ENCODE measurements at regions not wholly inside any gene's neighbourhood (a gene's known extent, or its start where the extent isn't known, plus 50 kb on each side); places are given as distances from the start of the nearest gene placed in this dataset.

DNA sequence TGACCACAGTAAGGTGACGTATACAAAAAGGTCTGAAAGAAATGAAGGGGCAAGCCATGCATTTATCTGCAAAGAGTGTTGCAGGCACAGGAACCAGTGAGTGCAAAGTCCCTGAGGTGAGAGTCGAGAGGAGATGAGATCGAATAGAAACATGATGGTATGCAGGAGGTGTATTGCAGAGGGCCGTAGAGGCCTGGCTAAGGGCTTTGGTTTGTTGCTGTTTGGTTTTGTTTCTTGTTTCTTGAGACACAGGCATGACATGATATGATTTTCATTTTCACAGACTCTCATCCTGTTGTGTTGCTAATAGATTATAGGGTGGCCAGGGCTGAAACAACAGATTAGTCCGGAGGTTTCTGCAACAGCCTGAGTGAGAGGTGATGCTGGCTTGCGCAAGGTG is 80.4 kb downstream of the HSPH1 start:
- TF ChIP-seq, protein P1, sequence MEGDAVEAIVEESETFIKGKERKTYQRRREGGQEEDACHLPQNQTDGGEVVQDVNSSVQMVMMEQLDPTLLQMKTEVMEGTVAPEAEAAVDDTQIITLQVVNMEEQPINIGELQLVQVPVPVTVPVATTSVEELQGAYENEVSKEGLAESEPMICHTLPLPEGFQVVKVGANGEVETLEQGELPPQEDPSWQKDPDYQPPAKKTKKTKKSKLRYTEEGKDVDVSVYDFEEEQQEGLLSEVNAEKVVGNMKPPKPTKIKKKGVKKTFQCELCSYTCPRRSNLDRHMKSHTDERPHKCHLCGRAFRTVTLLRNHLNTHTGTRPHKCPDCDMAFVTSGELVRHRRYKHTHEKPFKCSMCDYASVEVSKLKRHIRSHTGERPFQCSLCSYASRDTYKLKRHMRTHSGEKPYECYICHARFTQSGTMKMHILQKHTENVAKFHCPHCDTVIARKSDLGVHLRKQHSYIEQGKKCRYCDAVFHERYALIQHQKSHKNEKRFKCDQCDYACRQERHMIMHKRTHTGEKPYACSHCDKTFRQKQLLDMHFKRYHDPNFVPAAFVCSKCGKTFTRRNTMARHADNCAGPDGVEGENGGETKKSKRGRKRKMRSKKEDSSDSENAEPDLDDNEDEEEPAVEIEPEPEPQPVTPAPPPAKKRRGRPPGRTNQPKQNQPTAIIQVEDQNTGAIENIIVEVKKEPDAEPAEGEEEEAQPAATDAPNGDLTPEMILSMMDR (IDR thresholded peaks at IDR 0.05; ENCODE audit: low read depth, low read length, missing control alignments): no peak
- in situ Hi-C loops (cut with HindIII; ENCODE audit: low sequenced_read_pairs): no loop called here
- no peak overlapping the region for H3K4me3 ChIP-seq (ENCODE audit: low read depth, low read length)
- no peak for DNase-seq (ENCODE audit: low read depth)

DNA sequence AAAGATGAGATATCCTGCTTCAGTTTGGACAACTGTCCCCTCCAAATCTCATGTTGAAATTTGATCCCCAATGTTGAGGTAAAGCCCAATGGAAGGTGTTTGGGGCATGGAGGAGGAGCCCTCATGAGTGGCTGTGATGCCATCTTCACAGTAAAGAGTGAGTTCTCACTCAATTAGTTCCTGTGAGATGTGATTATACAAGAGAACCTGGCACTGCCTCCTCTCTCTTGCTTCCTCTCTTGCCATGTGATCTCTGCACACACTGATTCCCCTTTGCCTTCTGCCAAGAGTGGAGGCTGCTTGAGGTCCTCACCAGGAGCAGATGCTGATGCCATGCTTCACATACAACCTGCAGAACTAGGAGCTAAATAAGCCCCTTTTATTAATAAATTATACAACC is 86.9 kb downstream of the HSPH1 start:
- no peak for DNase-seq (ENCODE audit: low read depth)
- in situ Hi-C loops (cut with HindIII; ENCODE audit: low sequenced_read_pairs): no loop called here
- H3K4me3 ChIP-seq (ENCODE audit: low read depth, low read length): no peak overlapping the region
- TF ChIP-seq, protein P1 (IDR thresholded peaks at IDR 0.05; ENCODE audit: low read depth, low read length, missing control alignments): no peak

DNA sequence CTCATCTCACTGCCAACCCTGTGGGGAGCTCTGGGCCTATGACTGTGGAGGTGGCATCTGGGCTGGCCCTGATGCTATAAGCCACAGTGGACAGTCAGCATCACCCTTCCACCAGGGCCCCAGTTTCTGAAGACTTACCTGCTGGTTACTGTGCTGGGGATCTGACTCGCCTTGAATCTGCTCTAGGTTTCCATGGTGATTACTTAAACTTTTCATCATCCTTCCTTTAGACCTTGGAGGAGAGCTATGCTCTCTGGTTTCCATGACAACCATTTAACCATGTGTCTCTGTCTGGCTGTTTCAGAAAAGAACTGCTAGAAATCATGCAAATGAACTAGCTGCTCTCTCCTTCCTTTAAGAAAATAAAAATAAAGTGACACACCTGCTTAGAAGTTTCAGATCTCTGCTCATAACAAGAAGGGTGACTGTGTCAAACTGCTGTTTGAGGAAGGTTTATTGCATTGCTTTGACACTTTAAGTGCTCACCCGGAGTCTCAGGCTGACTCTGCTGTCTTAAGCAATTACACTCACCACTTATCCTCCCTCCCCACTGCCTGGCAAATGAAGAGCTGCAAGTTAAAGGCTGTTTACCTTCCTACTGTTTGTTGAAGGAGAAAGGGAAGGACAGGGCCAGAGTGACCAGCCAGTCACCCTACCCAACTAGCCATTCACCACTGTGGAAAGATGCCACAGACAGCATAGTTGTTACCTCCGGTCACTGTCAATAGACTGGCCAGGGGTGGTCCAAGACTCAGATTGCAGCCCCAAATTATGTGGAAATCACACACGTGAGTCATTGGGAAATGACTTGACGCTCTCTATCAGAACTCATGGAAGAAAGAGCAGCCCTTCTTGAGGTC is 87.6 kb downstream of the HSPH1 start:
- in situ Hi-C loops (cut with HindIII; ENCODE audit: low sequenced_read_pairs): no loop called here
- no peak overlapping the region for H3K4me3 ChIP-seq (ENCODE audit: low read depth, low read length)
- TF ChIP-seq, protein P1 (IDR thresholded peaks at IDR 0.05; ENCODE audit: low read depth, low read length, missing control alignments): no peak
- DNase-seq (ENCODE audit: low read depth): no peak

DNA sequence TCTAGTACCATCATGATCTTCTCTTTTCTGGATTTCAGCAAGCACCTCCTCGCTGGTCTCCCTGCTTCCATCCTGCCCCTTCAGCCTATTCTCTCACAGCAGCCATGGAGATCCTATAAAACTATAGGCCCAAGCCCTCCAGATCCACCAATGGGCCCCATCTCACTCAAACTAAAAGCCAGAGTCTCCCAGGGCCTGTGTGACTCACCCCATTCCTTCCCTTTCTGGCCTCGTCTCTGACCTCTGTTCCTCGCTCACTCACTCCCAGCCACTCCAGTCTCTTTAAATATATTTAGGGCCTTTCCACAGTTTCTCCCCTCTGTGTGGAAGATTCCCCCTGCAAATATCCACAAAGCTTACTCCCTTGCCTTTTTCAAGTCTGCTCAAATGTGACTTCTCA is 89.7 kb downstream of the HSPH1 start:
- no peak overlapping the region for H3K4me3 ChIP-seq (ENCODE audit: low read depth, low read length)
- DNase-seq (ENCODE audit: low read depth): no peak
- in situ Hi-C loops (cut with HindIII; ENCODE audit: low sequenced_read_pairs): no loop called here
- TF ChIP-seq, protein P1 (IDR thresholded peaks at IDR 0.05; ENCODE audit: low read depth, low read length, missing control alignments): no peak

DNA sequence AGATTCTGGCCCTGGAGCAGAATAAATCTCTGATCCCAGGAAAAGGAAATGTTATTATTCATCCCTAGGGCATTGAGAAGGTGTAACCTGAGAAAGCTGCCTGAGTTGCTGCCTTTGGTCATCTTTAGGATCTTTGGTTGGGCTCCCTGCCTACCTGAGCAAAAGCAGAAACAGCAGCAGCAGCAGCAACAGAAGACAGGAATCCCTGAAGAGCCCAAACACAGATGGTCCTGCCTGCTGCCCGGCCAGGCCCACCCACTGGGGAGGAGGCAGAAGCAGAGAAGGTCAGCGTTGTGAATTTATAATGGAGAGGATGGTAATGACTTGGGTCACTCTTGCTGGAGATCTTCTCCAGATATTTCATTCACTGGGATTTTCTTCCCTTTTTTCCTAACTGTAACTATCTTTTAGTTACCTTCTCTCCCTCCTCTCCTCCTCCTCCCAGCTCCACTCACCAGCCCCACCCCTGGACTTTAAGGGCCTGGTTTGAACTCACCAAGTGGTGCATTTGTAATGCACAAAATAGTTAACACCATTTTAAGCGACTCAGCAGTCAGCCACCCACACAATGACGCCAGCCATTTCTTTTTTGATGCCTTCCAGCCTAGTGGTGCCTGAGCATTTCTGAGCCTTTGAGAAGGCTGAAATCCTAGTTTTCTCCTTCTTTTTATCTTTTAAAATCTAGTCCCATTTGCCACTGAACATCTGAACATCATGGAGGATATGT is 91.7 kb downstream of the HSPH1 start:
- DNase-seq (ENCODE audit: low read depth): no peak
- TF ChIP-seq, protein P1 (IDR thresholded peaks at IDR 0.05; ENCODE audit: low read depth, low read length, missing control alignments): no peak
- H3K4me3 ChIP-seq (ENCODE audit: low read depth, low read length): no peak overlapping the region
- in situ Hi-C loops (cut with HindIII; ENCODE audit: low sequenced_read_pairs): no loop called here

DNA sequence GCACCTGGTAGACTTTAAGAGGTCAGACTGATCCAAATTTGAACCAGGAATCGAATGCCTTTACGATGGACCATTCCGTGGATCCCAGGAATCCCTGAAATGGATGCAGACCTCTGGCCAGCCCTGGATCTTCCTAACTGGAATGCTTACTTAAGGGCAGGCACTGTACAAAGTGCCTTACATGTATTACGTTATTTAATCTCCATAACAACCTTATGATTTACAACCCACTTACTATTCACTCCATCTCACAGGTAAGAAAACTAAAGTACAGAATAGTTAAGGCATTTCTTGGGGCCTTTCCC is 93.6 kb downstream of the HSPH1 start:
- DNase-seq (ENCODE audit: low read depth): no peak
- in situ Hi-C loops (cut with HindIII; ENCODE audit: low sequenced_read_pairs): no loop called here
- H3K4me3 ChIP-seq (ENCODE audit: low read depth, low read length): no peak overlapping the region
- TF ChIP-seq, protein P1 (IDR thresholded peaks at IDR 0.05; ENCODE audit: low read depth, low read length, missing control alignments): no peak
